ENCODE measurements at regions not wholly inside any gene's neighbourhood (a gene's known extent, or its start where the extent isn't known, plus 50 kb on each side); places are given as distances from the start of the nearest gene placed in this dataset.

DNA sequence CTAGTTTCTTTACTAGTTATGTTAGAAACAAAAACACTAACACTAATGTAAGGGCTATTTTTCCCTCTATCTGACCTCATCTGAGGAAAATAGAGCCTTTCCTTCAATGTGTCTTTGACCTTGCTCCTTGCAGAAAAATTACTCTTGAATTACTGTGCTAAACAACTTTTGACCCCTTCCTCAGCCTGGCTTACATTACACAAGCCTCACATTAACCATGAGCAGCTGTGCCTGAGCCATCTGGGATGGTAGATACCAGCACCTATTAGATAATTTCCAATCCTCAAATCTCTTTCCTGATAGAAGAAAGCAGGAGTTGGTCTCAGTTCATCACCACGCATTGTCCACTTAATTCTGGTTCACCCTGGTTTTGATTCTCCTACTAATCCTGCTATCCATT is 134.4 kb upstream of the NCAM1 start:
- H3K27ac ChIP-seq (ENCODE audit: insufficient read depth, low read length, poor library complexity, severe bottlenecking): no peak overlapping the region
- H3K4me1 ChIP-seq (ENCODE audit: control insufficient read depth, insufficient read depth, low read length, poor library complexity, severe bottlenecking): no peaks in the 10 kb centered on the region
- H3K9me3 ChIP-seq (ENCODE audit: control insufficient read depth, low read length): no peaks in the 10 kb centered on the region
- H3K4me3 ChIP-seq (ENCODE audit: insufficient read depth, low read depth, low read length, poor library complexity, severe bottlenecking): no peak overlapping the region
- H3K27me3 ChIP-seq (replicated peaks; ENCODE audit: control insufficient read depth, insufficient read depth, low read length, poor library complexity, severe bottlenecking): no peaks in the 10 kb centered on the region
- DNase-seq: no peak
- H3K36me3 ChIP-seq (ENCODE audit: control insufficient read depth, insufficient read depth, low read length): no peaks in the 10 kb centered on the region

DNA sequence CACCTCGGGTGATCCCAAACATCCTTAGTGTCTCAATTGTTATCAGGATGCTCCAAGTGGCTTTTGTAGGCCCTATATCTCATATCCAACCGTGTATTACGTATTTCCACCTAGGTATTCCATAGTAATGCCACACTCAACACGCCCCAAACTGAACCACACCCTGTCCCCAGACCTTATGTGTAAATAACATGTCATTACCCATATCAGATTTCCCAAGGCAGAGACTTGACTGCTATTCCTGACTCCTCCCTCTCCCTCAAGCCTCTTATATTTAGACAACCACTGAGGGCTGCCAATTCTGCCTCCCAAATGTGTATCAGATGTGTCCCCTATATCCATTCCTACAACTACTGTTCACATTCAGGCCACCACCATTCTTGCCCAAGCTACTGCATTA is 132.8 kb upstream of the NCAM1 start:
- no peak for DNase-seq
- Histone ChIP-seq H3K4me1 (ENCODE audit: control insufficient read depth, insufficient read depth, low read length, poor library complexity, severe bottlenecking) (no peaks in the 10 kb centered on the region), H3K9me3 (ENCODE audit: control insufficient read depth, low read length) (no peaks in the 10 kb centered on the region), H3K4me3 (ENCODE audit: insufficient read depth, low read depth, low read length, poor library complexity, severe bottlenecking) (no peak overlapping the region), H3K27me3 (replicated peaks; ENCODE audit: control insufficient read depth, insufficient read depth, low read length, poor library complexity, severe bottlenecking) (no peaks in the 10 kb centered on the region), H3K27ac (ENCODE audit: insufficient read depth, low read length, poor library complexity, severe bottlenecking) (no peak overlapping the region), H3K36me3 (ENCODE audit: control insufficient read depth, insufficient read depth, low read length) (no peaks in the 10 kb centered on the region)

DNA sequence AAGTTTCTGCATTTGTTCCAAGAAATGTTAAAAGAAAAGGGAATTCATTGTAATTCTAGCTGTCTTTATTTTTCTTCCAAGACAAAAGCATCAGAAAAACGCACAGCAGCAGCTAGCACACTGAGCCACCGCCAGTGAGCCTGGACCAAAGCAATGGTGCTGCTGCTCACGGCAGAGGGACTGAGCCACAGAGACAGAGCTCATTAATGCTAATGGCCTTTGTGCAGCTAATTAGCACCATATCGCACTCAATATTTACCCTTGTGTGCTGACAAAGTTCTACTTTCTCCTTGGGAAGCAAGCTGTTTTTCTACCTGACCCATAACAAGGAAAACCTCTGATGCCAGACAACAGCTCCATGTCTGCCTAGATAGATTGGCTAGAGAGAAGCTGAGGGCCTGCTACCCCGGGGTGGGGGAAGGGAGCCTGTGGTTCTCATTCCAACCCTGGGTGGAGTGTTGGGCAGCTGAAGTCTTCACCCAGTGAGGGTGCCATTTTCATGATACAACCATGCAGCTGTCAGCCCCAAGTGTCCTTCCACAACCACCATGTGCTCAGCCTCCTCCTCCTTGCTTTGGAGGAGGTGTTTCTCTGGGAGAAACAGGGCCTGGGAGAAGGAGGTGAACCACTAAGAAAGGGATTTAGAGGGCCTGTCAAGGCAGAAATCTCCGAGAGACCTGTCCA is 131.1 kb upstream of the NCAM1 start:
- Histone ChIP-seq H3K4me1 (ENCODE audit: control insufficient read depth, insufficient read depth, low read length, poor library complexity, severe bottlenecking) (no peaks in the 10 kb centered on the region), H3K27ac (ENCODE audit: insufficient read depth, low read length, poor library complexity, severe bottlenecking) (no peak overlapping the region), H3K9me3 (ENCODE audit: control insufficient read depth, low read length) (no peaks in the 10 kb centered on the region), H3K36me3 (ENCODE audit: control insufficient read depth, insufficient read depth, low read length) (no peaks in the 10 kb centered on the region), H3K4me3 (ENCODE audit: insufficient read depth, low read depth, low read length, poor library complexity, severe bottlenecking) (no peak overlapping the region), H3K27me3 (replicated peaks; ENCODE audit: control insufficient read depth, insufficient read depth, low read length, poor library complexity, severe bottlenecking) (no peaks in the 10 kb centered on the region)
- DNase-seq: no peak

GRCh38 chr11:112831041-112831440 is 130.2 kb upstream of the NCAM1 start:
- DNase-seq: no peak
- H3K27ac ChIP-seq (ENCODE audit: insufficient read depth, low read length, poor library complexity, severe bottlenecking): no peak overlapping the region
- no peaks in the 10 kb centered on the region for H3K27me3 ChIP-seq (replicated peaks; ENCODE audit: control insufficient read depth, insufficient read depth, low read length, poor library complexity, severe bottlenecking)
- H3K9me3 ChIP-seq (ENCODE audit: control insufficient read depth, low read length): no peaks in the 10 kb centered on the region
- H3K4me1 ChIP-seq (ENCODE audit: control insufficient read depth, insufficient read depth, low read length, poor library complexity, severe bottlenecking): no peaks in the 10 kb centered on the region
- H3K36me3 ChIP-seq (ENCODE audit: control insufficient read depth, insufficient read depth, low read length): no peaks in the 10 kb centered on the region
- no peak overlapping the region for H3K4me3 ChIP-seq (ENCODE audit: insufficient read depth, low read depth, low read length, poor library complexity, severe bottlenecking)

- H3K36me3 ChIP-seq (ENCODE audit: control insufficient read depth, insufficient read depth, low read length): no peaks in the 10 kb centered on the region
- no peak overlapping the region for H3K27ac ChIP-seq (ENCODE audit: insufficient read depth, low read length, poor library complexity, severe bottlenecking)
- no peak overlapping the region for H3K4me3 ChIP-seq (ENCODE audit: insufficient read depth, low read depth, low read length, poor library complexity, severe bottlenecking)
- no peak for DNase-seq
- H3K4me1 ChIP-seq (ENCODE audit: control insufficient read depth, insufficient read depth, low read length, poor library complexity, severe bottlenecking): no peaks in the 10 kb centered on the region
- no peaks in the 10 kb centered on the region for H3K27me3 ChIP-seq (replicated peaks; ENCODE audit: control insufficient read depth, insufficient read depth, low read length, poor library complexity, severe bottlenecking)
- H3K9me3 ChIP-seq (ENCODE audit: control insufficient read depth, low read length): no peaks in the 10 kb centered on the region
Measured at GRCh38 chr11:112831969-112832766, 129.1 kb upstream of the NCAM1 start.

DNA sequence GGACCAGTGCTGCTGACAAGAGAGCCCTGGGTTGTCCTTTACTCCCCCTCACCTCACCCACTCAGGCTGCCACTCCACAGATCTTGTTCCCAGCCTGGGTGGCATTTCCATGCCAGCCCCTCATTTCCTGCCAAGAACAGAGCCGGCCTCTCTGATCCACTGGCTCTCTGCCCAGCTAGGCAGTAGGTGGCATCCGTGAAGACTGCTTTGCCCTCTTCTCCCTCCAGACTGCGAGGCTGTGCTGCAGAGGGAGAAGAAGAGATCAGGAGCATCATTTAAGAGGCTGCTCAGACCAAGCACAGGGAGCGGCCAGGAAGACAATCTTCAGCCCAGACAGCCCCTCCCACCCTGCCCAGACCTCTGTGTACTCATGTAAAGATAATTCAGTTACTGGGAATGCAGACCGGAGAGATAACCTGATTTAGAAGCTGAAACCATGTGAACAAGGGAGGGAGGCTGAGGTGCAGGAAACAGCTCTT is 126.9 kb upstream of the NCAM1 start:
- Histone ChIP-seq H3K36me3 (ENCODE audit: control insufficient read depth, insufficient read depth, low read length) (no peaks in the 10 kb centered on the region), H3K27me3 (replicated peaks; ENCODE audit: control insufficient read depth, insufficient read depth, low read length, poor library complexity, severe bottlenecking) (no peaks in the 10 kb centered on the region), H3K4me3 (ENCODE audit: insufficient read depth, low read depth, low read length, poor library complexity, severe bottlenecking) (no peak overlapping the region), H3K4me1 (ENCODE audit: control insufficient read depth, insufficient read depth, low read length, poor library complexity, severe bottlenecking) (no peaks in the 10 kb centered on the region), H3K27ac (ENCODE audit: insufficient read depth, low read length, poor library complexity, severe bottlenecking) (no peak overlapping the region), H3K9me3 (ENCODE audit: control insufficient read depth, low read length) (no peaks in the 10 kb centered on the region)
- no peak for DNase-seq

DNA sequence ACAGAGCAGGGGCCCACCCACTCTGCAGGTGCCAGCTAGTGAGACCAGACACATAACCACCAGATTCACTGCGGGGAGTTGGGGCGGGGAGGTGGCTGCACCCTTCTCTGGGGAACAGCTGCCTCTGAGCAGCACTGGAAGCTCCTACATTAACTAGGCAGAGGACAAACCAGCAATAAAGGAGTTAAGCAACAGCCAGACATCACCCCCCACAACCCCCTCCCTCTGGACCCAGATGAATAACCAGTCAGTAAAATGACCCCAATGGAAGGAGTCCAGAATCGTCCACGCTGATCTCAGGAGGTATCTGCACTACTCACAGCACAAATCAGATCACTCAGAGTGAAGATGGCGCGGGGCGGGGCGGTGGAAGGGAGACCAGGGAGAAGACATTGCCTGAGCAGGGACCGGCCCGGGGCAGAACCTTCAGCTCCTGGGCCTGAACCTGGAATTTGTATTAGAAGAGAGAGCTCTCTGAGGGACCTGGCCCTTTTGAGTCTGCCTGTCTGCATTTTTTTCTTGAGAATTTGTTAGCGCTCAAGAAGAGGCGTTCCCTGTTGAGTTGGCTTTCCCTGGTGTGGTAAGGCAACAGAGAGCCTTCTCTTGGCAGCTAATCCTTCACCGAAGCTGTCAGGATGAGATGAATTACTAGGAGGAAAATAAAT is 125.5 kb upstream of the NCAM1 start:
- H3K36me3 ChIP-seq (ENCODE audit: control insufficient read depth, insufficient read depth, low read length): no peaks in the 10 kb centered on the region
- no peak overlapping the region for H3K4me3 ChIP-seq (ENCODE audit: insufficient read depth, low read depth, low read length, poor library complexity, severe bottlenecking)
- no peak for DNase-seq
- no peaks in the 10 kb centered on the region for H3K27me3 ChIP-seq (replicated peaks; ENCODE audit: control insufficient read depth, insufficient read depth, low read length, poor library complexity, severe bottlenecking)
- H3K4me1 ChIP-seq (ENCODE audit: control insufficient read depth, insufficient read depth, low read length, poor library complexity, severe bottlenecking): no peaks in the 10 kb centered on the region
- H3K9me3 ChIP-seq (ENCODE audit: control insufficient read depth, low read length): no peaks in the 10 kb centered on the region
- no peak overlapping the region for H3K27ac ChIP-seq (ENCODE audit: insufficient read depth, low read length, poor library complexity, severe bottlenecking)

- H3K9me3 ChIP-seq (ENCODE audit: control insufficient read depth, low read length): no peaks in the 10 kb centered on the region
Measured at GRCh38 chr11:112836256-112836602, 125.0 kb upstream of the NCAM1 start.

DNA sequence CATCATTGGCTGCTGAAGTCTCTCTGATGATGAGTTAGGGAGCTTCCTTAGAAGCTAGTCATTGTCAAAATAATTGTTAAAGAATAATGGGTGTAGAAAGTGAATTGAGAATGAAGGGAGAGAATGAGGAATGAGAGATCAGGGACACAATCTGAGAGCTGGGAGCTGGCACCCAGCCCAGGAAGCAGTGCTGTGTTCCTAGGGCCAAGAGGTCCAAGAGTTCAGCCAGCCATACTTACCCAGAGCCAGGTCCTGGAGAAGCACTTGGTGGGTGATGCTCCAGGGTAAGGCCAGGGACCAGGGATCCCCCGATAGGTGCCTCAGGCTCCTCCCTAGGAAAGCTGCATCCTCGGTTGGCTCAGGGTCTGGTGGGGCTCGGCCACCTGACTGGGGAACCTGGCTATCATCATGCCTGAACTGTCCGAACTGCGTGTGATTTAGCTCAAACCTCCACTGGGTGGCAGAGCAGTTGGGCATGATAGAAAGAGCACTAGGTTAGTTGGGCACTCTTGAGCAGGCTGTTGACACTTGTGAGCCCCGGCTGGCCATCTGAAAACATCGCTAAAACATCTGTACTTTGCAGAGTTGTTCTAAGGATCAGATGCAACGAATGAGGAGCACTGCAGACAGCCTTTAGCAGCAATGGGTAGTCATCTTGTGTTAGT is 123.9 kb upstream of the NCAM1 start:
- no peak overlapping the region for H3K4me3 ChIP-seq (ENCODE audit: insufficient read depth, low read depth, low read length, poor library complexity, severe bottlenecking)
- no peaks in the 10 kb centered on the region for H3K9me3 ChIP-seq (ENCODE audit: control insufficient read depth, low read length)
- no peaks in the 10 kb centered on the region for H3K4me1 ChIP-seq (ENCODE audit: control insufficient read depth, insufficient read depth, low read length, poor library complexity, severe bottlenecking)
- no peaks in the 10 kb centered on the region for H3K27me3 ChIP-seq (replicated peaks; ENCODE audit: control insufficient read depth, insufficient read depth, low read length, poor library complexity, severe bottlenecking)
- no peak for DNase-seq
- no peaks in the 10 kb centered on the region for H3K36me3 ChIP-seq (ENCODE audit: control insufficient read depth, insufficient read depth, low read length)
- no peak overlapping the region for H3K27ac ChIP-seq (ENCODE audit: insufficient read depth, low read length, poor library complexity, severe bottlenecking)

More at GRCh38 chr11:112836256-112836602, 125.0 kb upstream of the NCAM1 start:
- Histone ChIP-seq H3K4me3 (ENCODE audit: insufficient read depth, low read depth, low read length, poor library complexity, severe bottlenecking) (no peak overlapping the region), H3K36me3 (ENCODE audit: control insufficient read depth, insufficient read depth, low read length) (no peaks in the 10 kb centered on the region), H3K27ac (ENCODE audit: insufficient read depth, low read length, poor library complexity, severe bottlenecking) (no peak overlapping the region), H3K4me1 (ENCODE audit: control insufficient read depth, insufficient read depth, low read length, poor library complexity, severe bottlenecking) (no peaks in the 10 kb centered on the region), H3K27me3 (replicated peaks; ENCODE audit: control insufficient read depth, insufficient read depth, low read length, poor library complexity, severe bottlenecking) (no peaks in the 10 kb centered on the region)
- DNase-seq: no peak

Measured in effector memory CD4-positive, alpha-beta T cell (primary cell).